GM19239 (cell line): ENCODE measurements at regions not wholly inside any gene's neighbourhood (a gene's known extent, or its start where the extent isn't known, plus 50 kb on each side); places are given as distances from the start of the nearest gene placed in this dataset.

Experiments used
- DNase-seq: peaks from one replicate; pipeline ENCODE4 v3.0.0; 2011; ENCODE audit warnings: low spot score; ENCODE audit not compliant: insufficient read length
- FAIRE-seq: peaks from 2 replicates; lab custom pipeline; 2011; peaks lifted over from hg19 to GRCh38; lab: Jason Lieb, UNC

- DNase-seq, result no peak
- no peak for FAIRE-seq
Observed at GRCh38 chr1:98027103-98027705, 106.4 kb upstream of the DPYD start.

GRCh38 chr1:98025858-98026257 is 105.0 kb upstream of the DPYD start:
- FAIRE-seq (no peak), DNase-seq (no peak)

GRCh38 chr1:98021126-98021525 is 100.3 kb upstream of the DPYD start:
- FAIRE-seq (no peak), DNase-seq (no peak)

- FAIRE-seq, result no peak
- DNase-seq, result no peak
Observed at GRCh38 chr1:98019747-98020146, 98.9 kb upstream of the DPYD start.

- no peak for DNase-seq
- no peak for FAIRE-seq
Observed at GRCh38 chr1:98018074-98018473, 97.2 kb upstream of the DPYD start.

GRCh38 chr1:98017184-98017583 is 96.3 kb upstream of the DPYD start:
- no peak for FAIRE-seq
- DNase-seq, result no peak

GRCh38 chr1:98008373-98008772 is 87.5 kb upstream of the DPYD start:
- FAIRE-seq (no peak), DNase-seq (no peak)

GRCh38 chr1:98005326-98006010 is 84.6 kb upstream of the DPYD start:
- no peak for DNase-seq
- FAIRE-seq, result no peak

- DNase-seq (no peak), FAIRE-seq (no peak)
Observed at GRCh38 chr1:98003442-98003841, 82.6 kb upstream of the DPYD start.

- FAIRE-seq, result no peak
- no peak for DNase-seq
Observed at GRCh38 chr1:98002288-98002687, 81.5 kb upstream of the DPYD start.

- no peak for DNase-seq
- no peak for FAIRE-seq
Observed at GRCh38 chr1:98001764-98002163, 80.9 kb upstream of the DPYD start.

GRCh38 chr1:97999320-97999719 is 78.5 kb upstream of the DPYD start:
- FAIRE-seq (no peak), DNase-seq (no peak)

GRCh38 chr1:97996880-97997279 is 76.0 kb upstream of the DPYD start:
- FAIRE-seq, result no peak
- DNase-seq, result no peak

GRCh38 chr1:97989094-97989680 is 68.4 kb upstream of the DPYD start:
- DNase-seq (no peak), FAIRE-seq (no peak)

- DNase-seq (no peak), FAIRE-seq (no peak)
Observed at GRCh38 chr1:97986041-97987005, 65.5 kb upstream of the DPYD start.

- FAIRE-seq (no peak), DNase-seq (no peak)
Observed at GRCh38 chr1:97983126-97983525, 62.3 kb upstream of the DPYD start.

- DNase-seq, result no peak
- no peak for FAIRE-seq
Observed at GRCh38 chr1:97980530-97980929, 59.7 kb upstream of the DPYD start.

GRCh38 chr1:97976801-97977200 is 56.0 kb upstream of the DPYD start:
- no peak for FAIRE-seq
- no peak for DNase-seq
